ENCODE measurements at regions not wholly inside any gene's neighbourhood (a gene's known extent, or its start where the extent isn't known, plus 50 kb on each side); places are given as distances from the start of the nearest gene placed in this dataset.

GRCh38 chrX:110951472-110952269 lies 144.3 kb upstream of the PAK3 start:
- TF ChIP-seq CEBPB (IDR thresholded peaks at IDR 0.05) (no peak), EGR1 (IDR thresholded peaks at IDR 0.05) (no peak), RAD21 (IDR thresholded peaks at IDR 0.05; ENCODE audit: low read depth) (no peak)

DNA sequence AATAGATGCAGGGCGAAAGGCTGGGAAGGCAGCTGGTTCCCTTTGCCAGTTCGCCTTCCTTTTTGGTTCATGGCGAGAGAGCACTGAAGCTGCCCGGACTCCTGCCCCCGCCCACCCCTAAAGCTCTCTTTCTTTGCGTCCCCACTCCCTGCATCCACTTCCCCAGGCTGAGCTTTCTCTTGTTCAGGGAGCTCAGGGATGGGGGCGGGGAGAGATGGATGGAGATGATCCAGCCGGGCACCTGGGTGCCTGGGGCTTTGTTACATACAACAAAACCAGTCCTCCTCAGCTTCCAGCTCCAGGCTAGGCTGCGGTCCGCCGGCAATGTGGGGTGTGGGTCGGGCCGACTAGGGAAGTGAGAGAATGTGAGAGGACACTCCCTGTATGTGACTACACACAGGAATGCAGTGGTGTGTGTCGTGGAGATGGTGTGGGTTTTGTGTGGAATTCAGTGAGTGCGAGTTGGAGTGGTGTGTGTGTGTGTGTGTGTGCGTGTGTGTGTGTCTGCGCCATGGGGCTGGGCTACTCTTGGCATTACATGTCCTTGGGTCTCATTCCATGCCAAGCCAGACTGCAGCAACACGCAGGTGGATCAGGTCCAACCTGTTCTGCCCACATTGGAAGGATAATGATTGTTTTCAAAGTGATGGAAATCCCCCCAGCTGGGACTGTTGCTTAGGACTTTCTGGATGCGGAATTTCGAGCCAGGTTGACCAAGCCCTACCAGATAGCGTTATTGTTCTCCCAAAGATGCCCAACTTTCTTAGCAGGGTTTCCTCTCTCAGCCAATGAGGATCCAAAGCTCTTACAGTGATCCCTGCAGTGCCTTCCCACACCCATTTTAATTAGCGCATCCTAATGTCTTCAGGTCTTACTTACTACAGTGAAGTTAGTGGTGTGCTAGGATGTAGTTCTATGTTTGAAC lies 149.4 kb upstream of the CHRDL1 start:
- TF ChIP-seq CREB1 (IDR thresholded peaks at IDR 0.05; ENCODE audit: low read depth) (no peak), TEAD4 (IDR thresholded peaks at IDR 0.05) (no peak), RAD21 (IDR thresholded peaks at IDR 0.05; ENCODE audit: low read depth) (no peak)

DNA sequence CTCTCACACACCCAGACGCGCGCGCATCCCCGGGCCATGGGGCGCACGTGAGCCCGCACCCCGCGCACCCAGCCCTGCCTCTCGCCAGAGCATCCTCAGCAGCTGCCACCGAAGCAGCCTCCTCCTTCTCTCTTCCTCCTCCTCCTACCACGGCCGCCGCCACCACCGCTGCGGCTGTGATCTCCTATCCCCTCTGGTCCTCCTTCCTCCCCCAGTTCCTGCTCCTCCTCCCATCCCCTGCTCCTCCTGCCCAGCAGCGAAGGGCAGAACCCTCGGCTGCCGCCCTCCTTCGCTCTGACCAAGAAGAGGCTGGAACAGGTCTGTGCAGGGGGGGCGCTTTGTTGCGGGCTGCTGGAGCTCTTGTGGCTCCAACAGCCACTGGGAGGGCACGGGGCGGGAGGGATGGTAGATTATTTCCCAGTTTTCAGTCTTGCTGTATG lies 148.7 kb upstream of the CHRDL1 start:
- TF ChIP-seq TAF1 (IDR thresholded peaks at IDR 0.05; ENCODE audit: low read depth) (no peak), YY1 (IDR thresholded peaks at IDR 0.05; ENCODE audit: low read depth) (no peak), EGR1 (IDR thresholded peaks at IDR 0.05) (no peak), CREB1 (IDR thresholded peaks at IDR 0.05; ENCODE audit: low read depth) (no peak)

GRCh38 chrX:110941906-110942305 lies 146.3 kb upstream of the CHRDL1 start:
- TF ChIP-seq TAF1 (IDR thresholded peaks at IDR 0.05; ENCODE audit: low read depth) = no peak
- TF ChIP-seq CREB1 (IDR thresholded peaks at IDR 0.05; ENCODE audit: low read depth) = no peak
- no peak for TF ChIP-seq ZBTB7A (IDR thresholded peaks at IDR 0.05; ENCODE audit: low read depth)
- TF ChIP-seq YY1 (IDR thresholded peaks at IDR 0.05; ENCODE audit: low read depth) = no peak
- TF ChIP-seq, protein P1, sequence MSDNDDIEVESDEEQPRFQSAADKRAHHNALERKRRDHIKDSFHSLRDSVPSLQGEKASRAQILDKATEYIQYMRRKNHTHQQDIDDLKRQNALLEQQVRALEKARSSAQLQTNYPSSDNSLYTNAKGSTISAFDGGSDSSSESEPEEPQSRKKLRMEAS (IDR thresholded peaks at IDR 0.05) = no peak
- no peak for TF ChIP-seq USF1 (IDR thresholded peaks at IDR 0.05)
- no peak for TF ChIP-seq FOXM1 (IDR thresholded peaks at IDR 0.05; ENCODE audit: borderline replicate concordance, low read depth)
- TF ChIP-seq, protein P2, sequence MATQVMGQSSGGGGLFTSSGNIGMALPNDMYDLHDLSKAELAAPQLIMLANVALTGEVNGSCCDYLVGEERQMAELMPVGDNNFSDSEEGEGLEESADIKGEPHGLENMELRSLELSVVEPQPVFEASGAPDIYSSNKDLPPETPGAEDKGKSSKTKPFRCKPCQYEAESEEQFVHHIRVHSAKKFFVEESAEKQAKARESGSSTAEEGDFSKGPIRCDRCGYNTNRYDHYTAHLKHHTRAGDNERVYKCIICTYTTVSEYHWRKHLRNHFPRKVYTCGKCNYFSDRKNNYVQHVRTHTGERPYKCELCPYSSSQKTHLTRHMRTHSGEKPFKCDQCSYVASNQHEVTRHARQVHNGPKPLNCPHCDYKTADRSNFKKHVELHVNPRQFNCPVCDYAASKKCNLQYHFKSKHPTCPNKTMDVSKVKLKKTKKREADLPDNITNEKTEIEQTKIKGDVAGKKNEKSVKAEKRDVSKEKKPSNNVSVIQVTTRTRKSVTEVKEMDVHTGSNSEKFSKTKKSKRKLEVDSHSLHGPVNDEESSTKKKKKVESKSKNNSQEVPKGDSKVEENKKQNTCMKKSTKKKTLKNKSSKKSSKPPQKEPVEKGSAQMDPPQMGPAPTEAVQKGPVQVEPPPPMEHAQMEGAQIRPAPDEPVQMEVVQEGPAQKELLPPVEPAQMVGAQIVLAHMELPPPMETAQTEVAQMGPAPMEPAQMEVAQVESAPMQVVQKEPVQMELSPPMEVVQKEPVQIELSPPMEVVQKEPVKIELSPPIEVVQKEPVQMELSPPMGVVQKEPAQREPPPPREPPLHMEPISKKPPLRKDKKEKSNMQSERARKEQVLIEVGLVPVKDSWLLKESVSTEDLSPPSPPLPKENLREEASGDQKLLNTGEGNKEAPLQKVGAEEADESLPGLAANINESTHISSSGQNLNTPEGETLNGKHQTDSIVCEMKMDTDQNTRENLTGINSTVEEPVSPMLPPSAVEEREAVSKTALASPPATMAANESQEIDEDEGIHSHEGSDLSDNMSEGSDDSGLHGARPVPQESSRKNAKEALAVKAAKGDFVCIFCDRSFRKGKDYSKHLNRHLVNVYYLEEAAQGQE (IDR thresholded peaks at IDR 0.05; ENCODE audit: low read depth) = no peak
- no peak for TF ChIP-seq TCF12 (IDR thresholded peaks at IDR 0.05; ENCODE audit: low read depth)
- no peak for TF ChIP-seq EP300 (IDR thresholded peaks at IDR 0.05; ENCODE audit: borderline replicate concordance)
- no peak for TF ChIP-seq NFIC (IDR thresholded peaks at IDR 0.05)
- no peak for TF ChIP-seq EGR1 (IDR thresholded peaks at IDR 0.05)
- TF ChIP-seq TEAD4 (IDR thresholded peaks at IDR 0.05) = no peak
- no peak for TF ChIP-seq CEBPB (IDR thresholded peaks at IDR 0.05)

DNA sequence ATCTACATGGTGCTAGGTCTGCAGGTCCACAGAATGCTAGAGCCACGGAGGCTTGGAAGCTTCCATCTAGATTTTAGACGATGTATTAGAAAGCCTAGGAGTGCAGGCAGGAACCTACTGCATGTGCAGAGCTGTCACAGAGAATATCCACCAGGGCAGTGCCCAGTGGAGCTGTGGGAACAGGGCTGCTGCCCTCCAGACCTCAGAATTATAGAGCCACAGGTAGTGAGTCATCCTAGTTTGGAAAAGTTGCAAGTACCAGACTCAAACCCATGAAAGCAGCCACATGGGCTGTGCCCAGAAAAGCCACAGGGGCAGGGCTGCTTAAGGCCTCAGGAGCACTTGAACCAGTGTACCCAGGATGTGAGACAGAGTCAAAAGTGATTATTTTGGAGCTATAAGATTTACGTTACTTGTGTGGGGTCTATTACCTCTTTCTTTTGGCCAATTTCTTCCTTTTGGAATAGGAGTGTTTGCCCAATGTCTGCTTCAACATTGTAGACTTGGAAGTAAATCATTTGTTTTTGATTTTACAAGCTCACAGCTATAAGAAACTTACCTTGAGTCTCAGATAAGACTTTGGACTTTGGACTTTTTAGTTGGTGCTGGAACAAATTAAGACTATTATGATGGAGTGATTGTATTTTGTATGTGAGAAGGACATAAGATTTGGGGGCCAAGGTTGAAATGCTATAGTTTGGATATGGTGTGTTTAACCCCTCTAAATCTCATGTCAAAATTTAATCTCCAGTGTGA lies 143.5 kb upstream of the CHRDL1 start:
- TF ChIP-seq TCF12 (IDR thresholded peaks at IDR 0.05; ENCODE audit: low read depth) (no peak), FOXM1 (IDR thresholded peaks at IDR 0.05; ENCODE audit: borderline replicate concordance, low read depth) (no peak), CREB1 (IDR thresholded peaks at IDR 0.05; ENCODE audit: low read depth) (no peak), YY1 (IDR thresholded peaks at IDR 0.05; ENCODE audit: low read depth) (no peak), EP300 (IDR thresholded peaks at IDR 0.05; ENCODE audit: borderline replicate concordance) (no peak)
- TF ChIP-seq, protein P1 (IDR thresholded peaks at IDR 0.05) = no peak

DNA sequence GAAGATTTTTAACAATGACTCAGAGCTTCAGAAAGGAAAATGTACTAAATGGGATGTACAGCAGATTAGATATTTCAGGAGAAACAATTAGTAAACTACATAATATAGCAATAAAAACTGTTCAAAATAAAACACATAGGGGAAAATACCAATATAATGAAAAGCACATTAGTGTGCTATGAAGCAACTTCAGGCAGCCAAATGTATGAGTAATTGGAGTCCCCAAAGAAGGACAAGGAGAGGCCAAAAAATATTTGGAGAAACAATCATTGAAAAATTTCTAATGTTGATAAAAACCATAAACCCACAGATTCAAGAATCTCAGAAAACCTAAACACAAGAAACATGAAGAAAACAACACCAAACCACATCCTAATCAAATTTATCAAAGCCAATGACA lies 129.3 kb upstream of the CHRDL1 start:
- no peak for TF ChIP-seq NFIC (IDR thresholded peaks at IDR 0.05)
- no peak for TF ChIP-seq TEAD4 (IDR thresholded peaks at IDR 0.05)
- TF ChIP-seq TCF12 (IDR thresholded peaks at IDR 0.05; ENCODE audit: low read depth) = no peak
- TF ChIP-seq TAF1 (IDR thresholded peaks at IDR 0.05; ENCODE audit: low read depth) = no peak
- no peak for TF ChIP-seq EP300 (IDR thresholded peaks at IDR 0.05; ENCODE audit: borderline replicate concordance)
- TF ChIP-seq ZBTB7A (IDR thresholded peaks at IDR 0.05; ENCODE audit: low read depth) = no peak
- TF ChIP-seq, protein P1 (IDR thresholded peaks at IDR 0.05) = no peak
- TF ChIP-seq, protein P2 (IDR thresholded peaks at IDR 0.05; ENCODE audit: low read depth) = no peak
- no peak for TF ChIP-seq CREB1 (IDR thresholded peaks at IDR 0.05; ENCODE audit: low read depth)
- TF ChIP-seq FOXM1 (IDR thresholded peaks at IDR 0.05; ENCODE audit: borderline replicate concordance, low read depth) = no peak
- no peak for TF ChIP-seq EGR1 (IDR thresholded peaks at IDR 0.05)
- no peak for TF ChIP-seq YY1 (IDR thresholded peaks at IDR 0.05; ENCODE audit: low read depth)
- no peak for TF ChIP-seq RAD21 (IDR thresholded peaks at IDR 0.05; ENCODE audit: low read depth)
- no peak for TF ChIP-seq USF1 (IDR thresholded peaks at IDR 0.05)

All from Ishikawa (cell line).